ENCODE measurements at regions not wholly inside any gene's neighbourhood (a gene's known extent, or its start where the extent isn't known, plus 50 kb on each side); places are given as distances from the start of the nearest gene placed in this dataset.

GRCh38 chr6:154561750-154562149 lies 51.3 kb upstream of the CNKSR3 start:
- no peak for DNase-seq (ENCODE audit: low read depth)

DNA sequence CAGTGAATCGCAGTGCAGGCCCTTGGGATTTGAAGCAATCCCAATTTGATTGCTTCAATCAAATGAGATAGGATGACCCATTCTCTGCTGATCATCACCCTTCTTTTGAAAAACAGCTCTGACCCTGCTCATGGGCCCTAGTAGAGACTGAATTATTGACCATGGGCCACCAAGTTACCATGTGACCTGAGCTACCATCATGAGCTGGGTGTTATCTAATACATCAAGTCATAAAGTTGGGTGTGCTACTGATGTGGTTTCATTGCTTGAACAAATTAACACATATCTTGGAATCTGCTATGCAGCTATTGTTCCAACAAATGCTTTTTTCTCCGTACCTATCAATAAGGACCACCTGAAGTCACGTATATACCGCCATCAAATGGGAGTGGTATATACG lies 54.8 kb upstream of the CNKSR3 start:
- DNase-seq (ENCODE audit: low read depth): no peak

- DNase-seq (ENCODE audit: low read depth): no peak
These were observed 56.4 kb upstream of the CNKSR3 start for GRCh38 chr6:154566866-154567265.

GRCh38 chr6:154567695-154568220 lies 57.3 kb upstream of the CNKSR3 start:
- DNase-seq (ENCODE audit: low read depth): no peak

- DNase-seq (ENCODE audit: low read depth): no peak
These were observed 58.8 kb upstream of the CNKSR3 start for GRCh38 chr6:154569156-154569862.

- no peak for DNase-seq (ENCODE audit: low read depth)
These were observed 60.0 kb upstream of the CNKSR3 start for GRCh38 chr6:154570505-154570904.

DNA sequence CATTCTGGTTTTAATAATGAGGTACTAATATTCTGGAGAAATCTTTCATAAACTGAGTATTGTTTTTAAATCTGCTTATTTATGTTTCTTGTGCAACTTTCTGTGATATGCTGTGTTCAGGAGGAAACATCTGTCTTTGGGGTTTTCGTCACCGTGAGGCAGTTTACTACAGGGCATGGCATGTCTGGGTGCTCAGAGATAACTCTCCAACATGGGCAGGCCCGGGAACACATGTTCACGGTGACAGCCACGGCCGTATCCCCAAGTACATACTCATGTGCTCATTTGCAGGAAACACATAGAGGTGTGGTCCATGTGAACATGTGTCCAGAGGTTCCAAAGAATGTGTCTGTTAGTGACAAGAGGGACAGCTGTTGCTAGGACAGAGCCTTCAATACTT lies 62.1 kb upstream of the CNKSR3 start:
- no peak for DNase-seq (ENCODE audit: low read depth)

DNA sequence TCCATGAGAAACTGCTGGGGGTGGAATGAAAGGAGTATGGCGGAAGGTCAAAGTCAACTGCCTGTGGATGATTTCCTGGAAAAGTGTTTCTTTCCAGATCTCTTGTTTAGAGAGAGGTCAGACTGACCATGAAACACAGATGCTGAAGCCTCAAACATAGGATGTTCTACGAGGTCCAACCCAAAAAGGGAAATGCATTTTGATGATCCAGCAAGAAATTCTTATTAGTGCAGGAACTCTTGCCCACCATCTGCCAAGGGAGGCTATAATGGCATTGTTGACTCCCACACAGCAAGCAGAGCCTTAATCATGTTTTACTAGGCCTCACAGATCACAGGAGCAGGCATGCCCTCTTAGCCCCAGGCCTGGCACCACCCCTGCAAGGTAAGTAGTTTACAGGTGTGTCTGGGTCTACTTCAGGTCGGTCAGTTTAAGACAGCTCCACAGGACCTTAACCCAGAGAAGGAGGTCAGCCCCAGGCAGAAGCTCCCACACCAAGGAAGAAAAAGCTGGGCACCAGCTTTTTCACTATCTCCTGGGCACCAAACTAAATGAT lies 67.6 kb upstream of the CNKSR3 start:
- no peak for DNase-seq (ENCODE audit: low read depth)

GRCh38 chr6:154579046-154579445 lies 68.6 kb upstream of the CNKSR3 start:
- DNase-seq (ENCODE audit: low read depth): no peak

GRCh38 chr6:154579485-154579884 lies 69.0 kb upstream of the CNKSR3 start:
- no peak for DNase-seq (ENCODE audit: low read depth)

DNA sequence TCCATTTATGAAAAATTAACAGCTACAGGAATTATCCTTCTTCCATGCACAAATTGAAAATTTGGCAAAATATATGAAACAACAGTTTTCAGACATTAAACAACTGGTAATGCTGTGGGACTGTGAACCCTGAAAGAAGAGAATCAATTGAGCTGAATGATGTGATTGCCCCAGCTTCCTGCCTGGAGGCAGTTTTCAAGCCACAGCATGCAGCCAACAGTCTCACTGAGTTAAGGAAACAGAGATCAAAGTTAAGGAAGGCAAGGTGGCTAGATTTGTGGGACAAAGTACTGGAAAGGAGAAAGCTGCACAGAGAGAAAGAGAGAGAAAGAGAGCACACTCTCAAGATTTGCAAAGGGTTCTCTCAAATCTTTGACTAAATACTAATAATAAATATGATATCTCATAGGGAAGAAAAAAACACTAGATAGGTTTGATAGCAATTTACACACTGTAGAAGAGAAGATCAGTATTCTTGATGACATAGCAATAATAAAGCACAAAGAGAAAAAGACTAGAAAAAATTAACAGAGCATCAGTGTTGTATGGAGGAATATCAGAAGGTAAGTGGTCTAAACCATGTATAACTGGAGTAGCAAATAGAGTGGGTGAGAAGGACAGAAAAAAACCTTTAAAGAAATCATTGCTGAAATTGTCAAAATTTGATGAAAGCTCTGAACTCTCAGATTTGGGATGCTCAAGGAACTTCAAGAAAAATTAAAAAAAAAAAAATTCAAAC lies 70.1 kb upstream of the CNKSR3 start:
- no peak for DNase-seq (ENCODE audit: low read depth)

GRCh38 chr6:154582696-154583095 lies 72.2 kb upstream of the CNKSR3 start:
- DNase-seq (ENCODE audit: low read depth): no peak

GRCh38 chr6:154583546-154584188 lies 73.2 kb upstream of the CNKSR3 start:
- no peak for DNase-seq (ENCODE audit: low read depth)

DNA sequence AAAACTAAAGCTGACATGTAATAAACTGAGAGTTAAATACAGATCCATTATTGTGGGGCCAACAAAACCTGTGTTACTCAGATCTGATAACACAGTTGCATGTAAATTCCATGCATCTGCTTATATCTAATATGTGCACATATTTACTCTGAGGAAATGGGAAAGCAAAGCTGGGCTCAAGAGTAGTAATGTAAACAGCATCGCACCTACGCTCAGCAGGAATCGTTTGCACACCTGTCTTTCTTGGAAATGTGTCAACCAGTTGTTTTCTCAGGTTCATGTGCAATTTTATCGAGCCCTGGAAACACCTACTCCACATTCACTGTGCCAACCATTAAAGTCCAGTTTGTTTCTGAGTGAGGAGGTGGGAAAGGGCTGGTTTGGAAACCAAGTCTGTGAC lies 80.3 kb upstream of the CNKSR3 start:
- DNase-seq (ENCODE audit: low read depth): no peak

- DNase-seq (ENCODE audit: low read depth): no peak
These were observed 80.7 kb upstream of the CNKSR3 start for GRCh38 chr6:154591234-154591633.

GRCh38 chr6:154592199-154592860 lies 81.8 kb upstream of the CNKSR3 start:
- no peak for DNase-seq (ENCODE audit: low read depth)

GRCh38 chr6:154593122-154593521 lies 82.6 kb upstream of the CNKSR3 start:
- no peak for DNase-seq (ENCODE audit: low read depth)

DNA sequence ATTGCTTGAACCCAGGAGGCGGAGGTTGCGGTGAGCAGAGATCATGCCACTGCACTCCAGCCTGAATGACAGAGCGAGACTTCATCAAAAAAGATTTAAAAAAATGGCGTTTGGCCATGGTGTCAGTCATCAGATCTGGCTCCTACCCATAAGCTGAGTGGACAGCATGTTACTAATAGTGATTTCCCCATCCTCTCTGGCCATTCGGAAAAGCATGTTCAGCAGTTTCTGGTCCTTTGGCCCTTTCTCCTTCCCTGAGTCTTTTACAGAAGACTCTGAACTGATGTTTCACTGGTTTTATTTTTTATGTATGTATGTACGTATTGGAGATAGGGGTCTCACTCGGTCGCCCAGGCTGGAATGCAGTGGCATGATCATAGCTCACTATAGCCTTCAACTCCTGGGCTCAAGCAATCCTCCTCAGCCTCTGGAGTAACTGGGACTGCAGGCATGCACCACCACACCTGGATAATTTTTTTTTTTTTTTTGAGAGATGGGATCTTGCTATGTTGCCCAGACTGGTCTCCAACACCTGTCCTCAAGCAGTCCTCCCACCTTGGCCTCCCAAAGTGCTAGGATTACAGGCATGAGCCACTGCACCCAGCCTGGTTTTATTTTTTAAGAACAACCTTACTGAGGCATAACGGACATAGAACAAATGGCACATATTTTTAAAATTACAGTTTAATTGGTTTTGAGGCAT lies 84.2 kb upstream of the CNKSR3 start:
- DNase-seq (ENCODE audit: low read depth): no peak

DNA sequence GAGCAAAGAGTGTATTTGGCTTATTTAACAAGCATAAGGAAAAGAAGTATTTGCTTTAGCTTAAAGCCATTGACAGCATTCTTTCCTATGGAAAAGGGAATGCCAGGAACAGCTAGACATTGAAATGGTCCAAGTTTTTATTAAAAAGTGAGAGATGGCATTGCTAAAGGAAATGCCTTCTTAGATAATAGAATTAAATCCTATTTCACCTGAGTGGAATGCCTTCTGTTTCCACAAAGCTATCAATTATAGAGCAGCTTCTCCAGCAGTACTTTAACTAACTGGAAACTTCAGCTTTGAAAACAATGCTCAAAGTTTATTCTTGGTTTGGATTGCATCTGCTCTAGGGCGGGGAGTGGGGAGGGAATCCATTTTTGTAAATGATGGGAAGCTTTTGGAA lies 85.1 kb upstream of the CNKSR3 start:
- no peak for DNase-seq (ENCODE audit: low read depth)

- no peak for DNase-seq (ENCODE audit: low read depth)
These were observed 85.5 kb upstream of the CNKSR3 start for GRCh38 chr6:154596009-154596408.

DNA sequence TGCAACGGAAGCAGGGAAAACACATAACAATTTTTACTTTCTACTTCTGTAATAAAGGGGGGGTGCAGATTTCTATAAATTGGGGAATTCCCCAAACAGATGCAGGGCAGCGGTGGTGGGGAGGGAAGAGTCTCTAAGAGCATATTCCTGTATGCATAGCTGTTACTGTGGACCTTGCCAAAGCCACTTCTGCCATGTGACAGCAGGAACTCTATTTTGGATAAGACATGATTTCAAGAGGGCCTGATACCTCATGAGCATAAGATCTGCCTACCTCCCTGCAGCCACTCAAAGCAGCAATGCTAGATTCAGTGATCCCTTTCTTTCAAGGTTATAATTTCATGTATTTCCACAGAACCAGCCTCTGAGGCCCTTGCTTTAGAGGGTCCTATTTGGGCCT lies 86.2 kb upstream of the CNKSR3 start:
- DNase-seq (ENCODE audit: low read depth): no peak

GRCh38 chr6:154598399-154598798 lies 87.9 kb upstream of the CNKSR3 start:
- DNase-seq (ENCODE audit: low read depth): no peak

Data from ELR (cell line).